A549 (cell line): ENCODE measurements at regions not wholly inside any gene's neighbourhood (a gene's known extent, or its start where the extent isn't known, plus 50 kb on each side); places are given as distances from the start of the nearest gene placed in this dataset.

ENCODE experiments used
- BHLHE40 ChIP-seq: IDR thresholded peaks from 2 replicates; pipeline ENCODE4 v1.6.1; 2012; ENCODE audit warnings: low read depth, low read length, inconsistent platforms
- CBX8 ChIP-seq: fragments of 200-600 bp; sonication (generic); IDR thresholded peaks from 2 replicates; pipeline ENCODE4 v1.6.1; 2016
- HDAC2 ChIP-seq: fragments of 200-600 bp; sonication (generic); IDR thresholded peaks from 2 replicates; pipeline ENCODE4 v1.6.1; 2016
- KDM1A ChIP-seq: fragments of 200-600 bp; sonication (generic); IDR thresholded peaks from 2 replicates; pipeline ENCODE4 v1.6.1; 2016; ENCODE audit warnings: low read depth, mild to moderate bottlenecking
- POLR2A ChIP-seq: IDR thresholded peaks from 2 replicates; pipeline ENCODE4 v1.6.1; 2012; ENCODE audit warnings: mild to moderate bottlenecking, low read length
- TF ChIP-seq, protein P1 (sequence below): fragments of >200 bp; sonication (Bioruptor Twin); formaldehyde crosslinking; IDR thresholded peaks from 3 replicates; pipeline ENCODE4 v1.5.1; 2016
- TF ChIP-seq, protein P2 (sequence below): fragments of >200 bp; sonication (Bioruptor Twin); formaldehyde crosslinking; IDR thresholded peaks from 3 replicates; pipeline ENCODE4 v1.6.1; 2016

DNA sequence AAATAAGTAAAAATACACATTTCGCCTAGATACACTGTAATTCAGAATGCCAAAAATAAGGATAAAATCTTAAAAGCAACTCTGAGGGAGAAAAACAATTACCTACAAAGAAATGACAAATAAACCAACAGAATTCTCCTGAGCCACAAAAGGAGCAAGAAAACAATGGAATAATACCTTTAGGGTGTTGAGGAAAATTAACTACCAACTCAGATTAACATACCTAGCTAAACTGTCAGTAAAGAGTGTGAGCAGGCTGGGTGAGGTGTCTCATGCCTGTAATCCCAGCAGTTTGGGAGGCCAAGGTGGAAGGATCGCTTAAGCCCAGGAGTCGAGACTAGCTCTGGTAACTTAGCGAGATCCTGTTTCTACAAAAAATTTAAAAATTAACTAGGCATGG lies 81.5 kb downstream of the C9orf50 start:
- no peak for TF ChIP-seq KDM1A
- TF ChIP-seq, protein P1, sequence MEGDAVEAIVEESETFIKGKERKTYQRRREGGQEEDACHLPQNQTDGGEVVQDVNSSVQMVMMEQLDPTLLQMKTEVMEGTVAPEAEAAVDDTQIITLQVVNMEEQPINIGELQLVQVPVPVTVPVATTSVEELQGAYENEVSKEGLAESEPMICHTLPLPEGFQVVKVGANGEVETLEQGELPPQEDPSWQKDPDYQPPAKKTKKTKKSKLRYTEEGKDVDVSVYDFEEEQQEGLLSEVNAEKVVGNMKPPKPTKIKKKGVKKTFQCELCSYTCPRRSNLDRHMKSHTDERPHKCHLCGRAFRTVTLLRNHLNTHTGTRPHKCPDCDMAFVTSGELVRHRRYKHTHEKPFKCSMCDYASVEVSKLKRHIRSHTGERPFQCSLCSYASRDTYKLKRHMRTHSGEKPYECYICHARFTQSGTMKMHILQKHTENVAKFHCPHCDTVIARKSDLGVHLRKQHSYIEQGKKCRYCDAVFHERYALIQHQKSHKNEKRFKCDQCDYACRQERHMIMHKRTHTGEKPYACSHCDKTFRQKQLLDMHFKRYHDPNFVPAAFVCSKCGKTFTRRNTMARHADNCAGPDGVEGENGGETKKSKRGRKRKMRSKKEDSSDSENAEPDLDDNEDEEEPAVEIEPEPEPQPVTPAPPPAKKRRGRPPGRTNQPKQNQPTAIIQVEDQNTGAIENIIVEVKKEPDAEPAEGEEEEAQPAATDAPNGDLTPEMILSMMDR = no peak
- no peak for TF ChIP-seq CBX8
- TF ChIP-seq, protein P2, sequence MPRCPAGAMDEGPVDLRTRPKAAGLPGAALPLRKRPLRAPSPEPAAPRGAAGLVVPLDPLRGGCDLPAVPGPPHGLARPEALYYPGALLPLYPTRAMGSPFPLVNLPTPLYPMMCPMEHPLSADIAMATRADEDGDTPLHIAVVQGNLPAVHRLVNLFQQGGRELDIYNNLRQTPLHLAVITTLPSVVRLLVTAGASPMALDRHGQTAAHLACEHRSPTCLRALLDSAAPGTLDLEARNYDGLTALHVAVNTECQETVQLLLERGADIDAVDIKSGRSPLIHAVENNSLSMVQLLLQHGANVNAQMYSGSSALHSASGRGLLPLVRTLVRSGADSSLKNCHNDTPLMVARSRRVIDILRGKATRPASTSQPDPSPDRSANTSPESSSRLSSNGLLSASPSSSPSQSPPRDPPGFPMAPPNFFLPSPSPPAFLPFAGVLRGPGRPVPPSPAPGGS = no peak
- TF ChIP-seq BHLHE40 = no peak
- no peak for TF ChIP-seq POLR2A
- no peak for TF ChIP-seq HDAC2
